HG03439 (cell line): ENCODE measurements at regions not wholly inside any gene's neighbourhood (a gene's known extent, or its start where the extent isn't known, plus 50 kb on each side); places are given as distances from the start of the nearest gene placed in this dataset.

Source experiments
- ATAC-seq: cut with Tn5 transposase; IDR thresholded peaks from one replicate; pipeline ENCODE4 v1.9.1; 2021; ENCODE audit warnings: mild to moderate bottlenecking, moderate library complexity; ENCODE audit not compliant: unreplicated experiment

- ATAC-seq: no peak
Measured at GRCh38 chr5:171625646-171626045, 160.0 kb upstream of the SMIM23 start.

GRCh38 chr5:171627936-171628632, 157.5 kb upstream of the SMIM23 start:
- ATAC-seq: no peak

DNA sequence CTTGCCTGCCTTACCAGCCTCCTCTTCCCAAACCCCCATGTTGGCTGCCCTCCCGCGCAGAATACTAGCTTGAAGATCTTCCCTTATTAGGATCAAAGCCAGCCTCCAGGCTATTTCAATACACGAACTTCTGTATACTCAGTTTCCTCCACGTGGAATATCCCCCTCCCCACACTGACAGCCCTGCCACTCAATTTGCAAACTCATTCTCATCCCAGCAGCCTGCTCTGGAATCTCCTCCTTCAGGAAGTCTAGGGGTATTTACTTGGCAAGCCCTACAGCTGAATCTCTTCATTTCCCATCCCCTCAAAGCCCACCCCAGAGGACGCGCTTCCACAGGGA, 157.0 kb upstream of the SMIM23 start:
- ATAC-seq: no peak

DNA sequence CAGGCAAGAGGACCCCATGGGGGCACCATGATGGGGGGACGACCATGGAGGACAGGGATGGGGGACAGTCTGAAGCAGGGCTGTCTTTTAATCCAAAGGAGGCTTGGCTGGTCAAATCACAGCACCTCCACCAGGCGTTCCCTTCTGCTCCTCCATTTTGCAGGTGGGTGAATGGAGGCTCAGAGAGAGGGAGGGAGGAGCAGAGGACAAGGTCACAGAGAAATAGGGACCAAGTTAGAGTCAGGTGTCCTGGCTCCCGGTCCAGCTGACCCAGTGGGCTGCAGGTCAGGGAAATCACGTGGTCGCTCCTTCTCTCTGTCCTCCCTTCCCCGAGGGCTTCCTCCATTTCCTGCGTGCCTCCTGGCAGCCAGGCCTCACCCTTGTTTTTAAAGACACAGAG, 156.4 kb upstream of the SMIM23 start:
- no peak for ATAC-seq

- no peak for ATAC-seq
Measured at GRCh38 chr5:171629628-171630349, 155.8 kb upstream of the SMIM23 start.

DNA sequence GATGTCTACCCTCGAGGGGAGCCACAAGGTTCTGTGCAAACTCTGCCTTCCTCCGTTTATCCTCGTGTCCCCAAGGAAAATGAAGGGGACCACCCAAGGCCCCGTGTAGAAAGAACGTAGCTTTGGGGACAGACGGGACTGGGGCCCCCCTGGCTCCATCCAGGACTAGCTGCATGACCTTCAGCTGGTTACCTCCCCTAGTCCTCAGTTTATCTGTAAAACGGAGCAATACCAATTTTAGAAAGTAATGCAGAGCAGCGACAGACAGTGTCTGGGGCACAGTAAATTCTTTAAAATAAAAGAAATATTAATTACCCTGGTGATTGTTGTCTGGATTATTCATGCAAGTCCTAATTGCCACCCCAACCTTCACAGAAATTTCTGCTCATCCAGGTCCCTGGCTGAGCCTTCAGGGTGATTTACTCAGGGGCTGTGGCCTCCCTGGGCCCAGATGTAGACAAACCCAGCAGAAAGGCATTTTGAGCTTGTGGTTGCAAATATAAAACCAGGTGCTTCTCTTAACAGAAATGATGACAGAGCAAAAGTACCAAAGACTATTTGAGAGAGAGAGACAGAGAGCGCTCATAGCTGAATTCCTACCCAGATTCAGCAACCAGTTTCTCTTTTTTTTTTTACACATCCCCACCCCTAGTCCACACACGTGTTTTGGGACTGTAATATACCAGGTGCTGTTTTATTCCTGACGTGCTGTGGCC, 155.1 kb upstream of the SMIM23 start:
- no peak for ATAC-seq

GRCh38 chr5:171632616-171633015, 153.0 kb upstream of the SMIM23 start:
- ATAC-seq: no peak

- no peak for ATAC-seq
Measured at GRCh38 chr5:171633776-171634470, 151.7 kb upstream of the SMIM23 start.

GRCh38 chr5:171634511-171634910, 151.1 kb upstream of the SMIM23 start:
- ATAC-seq: no peak

DNA sequence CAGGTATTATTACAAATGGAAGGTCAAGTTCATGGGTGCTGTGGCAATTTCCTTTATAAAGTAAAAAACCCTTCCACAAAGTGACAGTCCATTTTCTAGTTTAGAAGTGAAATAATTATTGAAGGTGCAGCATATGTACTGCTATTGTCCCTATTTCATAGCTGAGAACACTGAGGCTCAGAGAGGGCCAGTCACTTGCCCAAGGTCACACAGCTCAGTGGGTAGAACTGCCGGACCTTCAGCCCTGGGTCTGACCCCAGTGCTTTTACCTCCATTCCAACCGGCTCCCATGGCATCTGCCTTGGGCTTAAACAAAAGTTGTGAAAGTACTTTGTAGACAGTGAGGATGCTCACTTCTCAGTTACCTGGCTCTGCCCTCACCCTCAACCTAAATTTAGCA, 150.6 kb upstream of the SMIM23 start:
- no peak for ATAC-seq

DNA sequence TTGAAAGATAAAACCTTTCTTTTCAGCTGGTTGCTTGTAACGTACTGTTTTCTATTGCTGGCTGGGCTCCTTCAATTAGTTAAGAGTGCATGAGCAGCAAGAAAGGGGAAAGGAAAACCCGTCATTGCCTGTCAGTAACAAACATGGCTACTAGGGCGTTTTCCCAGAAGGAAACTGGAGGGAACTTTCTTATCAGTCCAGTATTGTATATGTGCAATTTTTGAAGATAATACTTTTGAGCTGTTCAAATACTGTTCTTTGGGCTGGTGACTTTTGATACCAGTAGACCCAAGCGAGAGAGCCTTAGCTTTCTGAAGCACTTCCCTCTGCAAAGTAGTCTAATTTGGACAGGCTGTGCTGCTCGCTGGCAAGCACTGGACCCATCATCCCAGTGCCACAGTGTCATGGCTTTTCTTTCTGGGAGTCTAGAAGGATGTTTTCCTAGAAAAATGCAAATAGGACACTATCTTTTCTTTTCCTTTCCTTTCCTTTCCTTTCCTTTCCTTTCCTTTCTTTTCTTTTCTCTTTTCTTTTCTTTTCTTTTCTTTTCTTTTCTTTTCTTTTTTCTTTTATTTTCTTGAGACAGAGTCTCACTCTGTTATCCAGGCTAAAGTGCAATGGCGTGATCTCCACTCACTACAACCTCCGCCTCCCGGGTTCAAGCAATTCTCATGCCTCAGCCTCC, 149.9 kb upstream of the SMIM23 start:
- no peak for ATAC-seq

DNA sequence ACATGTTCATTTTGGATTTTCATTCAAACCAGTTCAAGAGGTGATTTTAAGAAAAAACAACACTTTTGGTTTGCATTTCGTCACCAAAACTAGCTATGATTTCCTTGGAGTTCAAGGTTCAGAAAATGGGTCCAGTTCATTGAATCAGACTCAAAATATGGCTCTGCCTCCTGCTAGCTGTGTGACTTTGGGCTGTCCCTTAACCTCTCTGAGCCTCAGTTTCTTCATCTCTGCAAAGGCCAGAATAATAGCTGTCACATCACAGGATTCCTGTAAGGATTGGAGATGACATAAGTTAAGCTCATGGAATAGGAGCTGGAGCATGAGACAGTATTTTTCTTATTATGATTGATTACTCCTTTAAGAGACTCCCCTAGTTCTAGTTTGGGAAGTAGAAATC, 147.8 kb upstream of the SMIM23 start:
- ATAC-seq: no peak

GRCh38 chr5:171639205-171639621, 146.4 kb upstream of the SMIM23 start:
- ATAC-seq: no peak

- ATAC-seq: no peak
Measured at GRCh38 chr5:171639966-171640365, 145.7 kb upstream of the SMIM23 start.

- ATAC-seq: no peak
Measured at GRCh38 chr5:171640480-171640879, 145.1 kb upstream of the SMIM23 start.

GRCh38 chr5:171641891-171642290, 143.7 kb upstream of the SMIM23 start:
- ATAC-seq: no peak

DNA sequence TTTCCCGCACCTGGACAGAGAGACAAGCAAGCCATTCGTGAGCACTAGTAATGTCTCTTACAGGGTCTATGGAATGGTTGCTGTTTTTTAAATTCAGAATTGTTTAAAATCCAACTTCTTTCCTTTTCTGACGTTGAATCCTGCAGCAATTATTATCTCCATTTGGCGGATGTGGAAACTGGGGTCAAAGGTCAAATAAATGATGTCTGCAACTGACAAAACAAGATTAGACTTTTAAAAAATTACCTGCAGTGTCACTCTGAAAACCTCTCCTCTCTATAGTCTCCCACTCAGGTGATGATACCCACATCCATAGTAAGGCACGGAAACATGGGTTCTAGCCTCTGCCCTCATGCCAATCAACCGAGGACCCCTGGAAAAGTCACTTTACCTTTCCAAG, 142.7 kb upstream of the SMIM23 start:
- no peak for ATAC-seq

DNA sequence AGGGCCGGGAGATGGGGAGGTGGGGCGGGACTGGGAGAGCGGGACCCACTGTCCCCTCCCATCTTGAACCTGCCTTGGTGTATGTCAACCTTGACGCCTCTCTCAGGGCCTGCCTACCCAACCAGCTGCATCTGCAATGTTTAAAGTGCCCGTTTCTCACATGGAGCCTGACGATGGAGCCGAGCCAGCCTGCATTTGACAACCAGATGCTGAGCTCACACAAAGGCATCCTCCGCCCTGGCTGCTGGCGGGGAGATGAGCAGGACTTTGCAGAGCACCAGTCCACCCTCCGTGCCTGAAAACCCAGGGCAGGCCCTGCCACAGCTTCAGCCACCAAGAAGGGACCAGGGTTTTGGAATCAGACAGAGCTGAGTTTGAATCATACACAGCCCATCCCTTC, 141.1 kb upstream of the SMIM23 start:
- no peak for ATAC-seq

GRCh38 chr5:171646102-171647042, 139.2 kb upstream of the SMIM23 start:
- no peak for ATAC-seq
